GM18520 (cell line): ENCODE measurements at regions not wholly inside any gene's neighbourhood (a gene's known extent, or its start where the extent isn't known, plus 50 kb on each side); places are given as distances from the start of the nearest gene placed in this dataset.

ENCODE experiments used
- ATAC-seq: cut with Tn5 transposase; IDR thresholded peaks from one replicate; pipeline ENCODE4 v1.9.1; 2021; ENCODE audit not compliant: unreplicated experiment

DNA sequence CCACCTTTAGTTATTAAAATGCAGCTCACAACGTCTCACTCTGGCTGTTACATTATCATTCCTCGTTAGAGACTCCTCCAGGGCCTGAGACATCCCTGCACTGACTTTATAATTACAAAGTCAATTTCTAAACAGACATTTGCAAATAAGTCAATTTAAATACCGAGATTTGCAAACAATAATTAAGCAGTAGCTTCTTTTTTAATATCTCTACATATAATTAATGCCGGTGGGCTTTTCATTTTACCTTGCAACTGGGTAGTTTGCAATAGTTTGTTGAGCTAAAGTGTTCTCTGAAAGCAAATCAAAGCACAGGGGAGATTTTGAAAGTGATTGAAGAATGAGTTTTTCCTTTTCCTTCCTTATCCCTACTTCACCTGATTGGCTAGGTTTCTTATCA lies 154.4 kb downstream of the TLR4 start:
- no peak for ATAC-seq

- no peak for ATAC-seq
Measured at GRCh38 chr9:117860849-117861248, 156.6 kb downstream of the TLR4 start.

DNA sequence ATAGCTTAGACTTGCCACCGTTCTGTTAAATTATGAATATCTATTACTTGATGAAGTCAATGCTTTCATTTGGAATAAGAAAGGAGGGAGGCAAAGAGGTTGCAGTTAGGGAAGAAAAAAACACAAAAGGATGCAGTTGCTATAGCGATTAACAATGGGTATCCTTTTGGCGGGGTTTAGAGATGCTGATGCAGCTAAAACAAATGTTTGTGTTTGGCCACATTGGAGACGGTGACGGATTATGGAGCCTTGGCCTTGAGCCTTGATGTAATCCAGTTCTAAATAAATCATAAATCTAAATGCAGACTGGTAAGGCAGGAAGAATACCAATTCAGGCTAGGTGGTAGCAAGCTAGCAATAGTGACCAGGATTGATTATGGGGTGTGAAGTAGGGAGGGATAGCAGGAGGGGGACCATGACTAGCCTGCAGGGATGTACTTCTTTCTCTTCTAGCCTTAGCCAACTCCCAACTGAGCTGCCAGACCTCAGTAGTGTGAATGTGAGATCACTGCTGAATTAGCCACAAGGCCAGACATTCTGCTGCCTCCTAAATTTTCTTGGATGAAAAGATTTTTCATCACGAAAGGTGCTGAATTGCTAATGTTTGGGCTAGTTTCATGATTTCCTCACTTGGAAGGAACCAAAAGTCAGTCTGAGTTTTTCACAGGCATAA lies 160.3 kb downstream of the TLR4 start:
- ATAC-seq: no peak

DNA sequence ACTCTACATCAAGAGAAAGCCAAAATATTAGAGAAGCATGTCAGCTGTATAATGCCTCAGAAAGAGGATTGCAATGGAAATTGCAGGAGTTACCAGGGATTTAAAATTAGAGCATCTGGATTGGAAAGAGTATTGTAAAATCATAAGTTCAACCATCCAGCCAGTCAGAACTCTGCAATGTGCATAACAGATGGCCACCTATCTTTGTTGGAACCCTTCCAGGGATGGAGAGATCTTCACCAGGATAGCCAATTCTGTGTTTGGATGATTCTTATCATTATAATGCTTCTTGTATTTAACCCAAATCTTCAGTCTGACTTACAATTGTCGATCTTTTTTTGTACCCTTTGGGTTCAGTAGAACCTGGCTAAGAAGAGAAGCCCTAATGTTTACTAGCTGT lies 164.4 kb downstream of the TLR4 start:
- ATAC-seq: no peak

DNA sequence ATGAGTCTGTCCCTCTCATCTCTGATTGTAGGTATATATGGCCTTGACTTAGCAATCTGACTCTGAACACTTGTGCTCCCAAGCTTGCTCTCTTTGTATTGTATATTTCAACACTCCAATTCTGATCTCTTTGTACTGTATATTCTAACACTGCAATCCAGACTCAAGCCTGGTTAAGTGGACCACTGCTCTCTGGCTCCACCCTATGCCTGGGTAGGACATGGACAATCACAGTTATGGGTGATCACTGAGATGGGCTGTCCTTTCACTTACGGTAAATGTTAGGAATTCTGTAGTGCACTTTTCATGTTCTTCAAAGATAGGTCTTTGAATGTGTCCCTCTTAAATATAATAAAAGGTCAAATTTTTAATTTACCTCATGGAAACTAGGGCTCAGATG lies 165.1 kb downstream of the TLR4 start:
- no peak for ATAC-seq

GRCh38 chr9:117869712-117870111 lies 165.5 kb downstream of the TLR4 start:
- no peak for ATAC-seq

GRCh38 chr9:117873664-117874063 lies 169.5 kb downstream of the TLR4 start:
- no peak for ATAC-seq

- ATAC-seq: no peak
Measured at GRCh38 chr9:117875886-117876285, 171.7 kb downstream of the TLR4 start.

DNA sequence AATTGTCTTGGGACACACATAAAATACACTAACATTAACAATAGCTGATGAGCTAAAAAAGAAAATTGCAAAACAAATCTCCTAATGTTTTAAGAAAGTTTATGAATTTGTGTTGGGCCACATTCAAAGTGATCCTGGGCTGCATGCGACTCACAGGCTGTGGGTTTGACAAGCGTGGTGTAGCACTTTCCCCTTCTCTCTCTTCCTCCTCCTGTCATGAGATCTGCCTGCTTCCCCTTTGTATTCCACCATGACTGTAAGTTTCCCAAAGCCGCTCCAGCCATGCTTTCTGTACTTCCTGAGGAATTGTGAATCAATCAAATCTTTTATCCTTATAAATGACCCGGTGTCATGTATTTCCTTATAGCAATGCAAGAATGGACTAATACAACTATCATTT lies 178.0 kb downstream of the TLR4 start:
- no peak for ATAC-seq

- no peak for ATAC-seq
Measured at GRCh38 chr9:117886616-117887015, 182.4 kb downstream of the TLR4 start.

DNA sequence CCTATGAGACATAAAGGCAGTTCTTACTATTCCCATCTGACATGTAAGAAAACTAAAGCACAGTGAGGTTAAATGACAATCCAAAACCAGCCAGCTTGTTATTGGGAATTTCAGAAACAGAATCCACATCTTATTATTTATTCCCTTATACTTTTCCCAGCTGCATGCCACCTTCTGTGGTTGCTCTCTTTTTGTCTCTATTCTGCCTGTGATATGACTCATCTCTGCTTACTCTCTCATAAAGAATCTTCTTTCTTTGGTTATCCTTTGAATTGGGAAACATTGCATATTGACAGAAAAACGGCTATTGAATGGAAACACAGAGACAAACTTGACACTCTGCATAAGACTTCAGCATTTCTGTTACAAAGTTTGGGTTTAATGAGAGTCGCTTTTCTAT lies 183.2 kb downstream of the TLR4 start:
- ATAC-seq: no peak

- no peak for ATAC-seq
Measured at GRCh38 chr9:117887941-117888340, 183.7 kb downstream of the TLR4 start.

DNA sequence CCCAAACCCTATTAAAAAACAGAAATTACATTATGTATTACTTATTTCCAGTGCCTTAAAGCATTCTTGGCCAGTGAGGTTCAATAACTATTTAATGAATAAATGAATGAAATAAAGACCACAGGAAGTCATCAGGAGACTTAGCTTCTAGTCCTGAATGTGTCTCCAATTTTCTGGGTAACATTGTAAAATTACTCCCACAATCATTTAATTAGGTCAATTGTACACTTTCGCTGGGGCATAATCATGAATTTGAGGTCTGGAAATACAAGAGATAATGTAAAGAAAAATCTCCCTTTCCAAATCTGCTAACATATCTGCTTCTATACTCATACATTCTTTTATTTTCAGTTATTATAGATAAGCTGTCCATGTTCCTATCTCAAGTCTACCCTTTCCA lies 199.2 kb downstream of the TLR4 start:
- no peak for ATAC-seq

DNA sequence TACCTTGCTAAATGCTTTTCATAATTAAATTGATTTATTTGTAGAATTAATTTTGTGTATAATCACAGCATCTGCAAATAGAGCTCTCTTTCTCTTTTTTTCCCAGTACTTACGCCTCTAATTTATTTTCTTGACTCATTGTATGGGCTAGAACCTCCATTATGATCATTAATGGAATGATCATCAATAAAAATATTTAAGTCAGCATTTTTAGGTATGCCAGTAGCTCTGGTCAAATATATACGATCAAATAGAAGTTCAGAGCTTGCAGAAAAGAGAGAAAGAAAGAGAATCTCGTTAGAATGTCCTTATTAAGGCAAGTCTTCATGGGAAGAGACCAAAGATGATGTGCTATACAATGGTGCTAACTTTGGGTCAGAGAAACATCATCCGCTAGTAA lies 202.6 kb downstream of the TLR4 start:
- ATAC-seq: no peak

DNA sequence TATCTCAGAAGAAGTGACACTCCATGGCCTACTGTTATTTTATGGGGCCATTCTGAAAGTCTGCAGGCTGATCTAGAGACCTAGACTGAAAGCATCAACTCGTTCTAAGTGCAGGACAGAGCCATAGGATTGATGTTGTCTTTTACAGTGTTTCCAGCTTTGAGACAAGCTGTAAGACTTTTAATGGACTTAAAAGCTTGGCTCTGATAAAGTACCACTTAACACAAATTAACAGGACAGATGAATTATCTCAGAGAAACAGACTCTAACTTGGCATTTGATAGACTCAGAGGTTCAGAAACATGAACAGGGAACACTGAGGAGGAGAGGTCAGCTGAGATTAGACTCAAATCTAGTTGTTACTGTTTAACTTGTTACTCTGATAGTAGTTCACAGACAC lies 203.2 kb downstream of the TLR4 start:
- ATAC-seq: no peak

DNA sequence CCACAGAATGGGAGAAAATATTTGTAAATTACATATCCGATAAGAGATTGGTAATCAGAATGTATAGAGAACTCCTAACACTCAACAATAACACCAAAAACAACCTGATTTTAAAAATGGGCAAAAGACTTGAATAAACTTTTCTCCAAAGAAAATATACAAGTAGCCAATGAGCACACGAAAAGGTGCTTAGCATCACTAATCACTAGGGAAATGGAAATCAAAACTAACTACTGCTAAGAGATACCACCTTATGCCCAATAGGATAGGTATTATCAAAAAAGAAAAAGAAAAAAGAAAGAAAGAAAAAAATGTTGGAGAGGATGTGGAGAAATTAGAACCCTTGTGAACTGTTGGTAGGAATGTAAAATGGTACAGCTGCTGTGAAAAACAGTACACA lies 212.1 kb downstream of the TLR4 start:
- no peak for ATAC-seq

GRCh38 chr9:117917873-117918272 lies 213.7 kb downstream of the TLR4 start:
- ATAC-seq: no peak

DNA sequence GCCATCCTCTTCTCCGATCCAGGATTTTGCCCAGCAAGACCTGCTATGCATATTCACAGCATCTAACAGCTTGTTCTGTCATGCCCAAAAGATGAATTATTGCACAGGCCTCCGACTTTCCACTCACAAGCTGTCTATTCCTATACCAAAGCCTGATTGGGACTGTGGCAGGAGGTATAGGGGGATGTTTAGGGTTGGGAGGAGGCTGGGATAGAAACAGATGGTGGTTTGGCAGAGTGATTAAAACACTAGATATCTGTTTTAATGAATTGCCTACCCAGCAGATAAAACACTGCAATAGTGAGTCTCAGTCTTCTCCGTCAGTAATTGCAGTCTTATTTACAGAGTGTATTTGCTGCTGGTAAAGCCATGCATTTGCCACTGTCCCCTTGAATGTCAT lies 215.3 kb downstream of the TLR4 start:
- ATAC-seq: no peak

- no peak for ATAC-seq
Measured at GRCh38 chr9:117926031-117926658, 221.9 kb downstream of the TLR4 start.

DNA sequence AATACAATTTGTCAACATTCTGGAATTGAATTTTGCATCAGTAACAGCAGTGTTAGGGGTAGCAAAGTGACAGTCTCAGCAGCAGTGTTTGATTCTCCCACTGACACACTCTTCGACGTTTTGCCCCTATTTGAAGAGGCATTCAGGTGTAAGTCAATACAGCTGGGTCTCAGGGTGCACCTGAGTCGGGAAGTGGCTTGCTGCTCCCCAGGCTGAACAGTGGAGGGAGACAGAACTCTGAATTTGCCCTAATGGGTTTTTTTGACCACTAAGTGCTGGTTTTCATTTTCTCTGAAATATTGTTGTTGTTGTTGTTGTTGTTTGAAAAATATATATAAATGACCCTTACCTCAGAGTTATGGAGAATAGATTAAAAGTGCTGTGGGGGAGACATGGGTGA lies 223.2 kb downstream of the TLR4 start:
- ATAC-seq: no peak

GRCh38 chr9:117929868-117930267 lies 225.7 kb downstream of the TLR4 start:
- ATAC-seq: no peak

GRCh38 chr9:117932585-117932984 lies 228.4 kb downstream of the TLR4 start:
- no peak for ATAC-seq
